Trophoblast cell (in vitro differentiated cells and primary cell): ENCODE measurements at regions not wholly inside any gene's neighbourhood (a gene's known extent, or its start where the extent isn't known, plus 50 kb on each side); places are given as distances from the start of the nearest gene placed in this dataset.

ENCODE experiments used
- DNase-seq, 2 donors: peaks; one replicate each; pipeline ENCODE4 v3.0.0-alpha.2; 2016
- H2AFZ ChIP-seq: 2 replicates; pipeline ENCODE4 v1.6.1; 2013; ENCODE audit warnings: low read length, moderate library complexity, mild to moderate bottlenecking; ENCODE audit not compliant: insufficient read depth, poor library complexity
- H2AK5ac ChIP-seq: 2 replicates; pipeline ENCODE4 v1.6.1; 2013; ENCODE audit warnings: mild to moderate bottlenecking, low read length
- H2BK120ac ChIP-seq: 2 replicates; pipeline ENCODE4 v1.6.1; 2013; ENCODE audit warnings: low read length, mild to moderate bottlenecking, moderate library complexity; ENCODE audit not compliant: insufficient read depth, poor library complexity
- H2BK12ac ChIP-seq: 2 replicates; pipeline ENCODE4 v1.6.1; 2013; ENCODE audit warnings: mild to moderate bottlenecking, low read length, moderate library complexity
- H2BK5ac ChIP-seq: 2 replicates; pipeline ENCODE4 v1.6.1; 2013; ENCODE audit warnings: low read length, low read depth, moderate library complexity, mild to moderate bottlenecking; ENCODE audit not compliant: poor library complexity
- H3K14ac ChIP-seq: 2 replicates; pipeline ENCODE4 v1.6.1; 2013; ENCODE audit warnings: mild to moderate bottlenecking, low read length
- H3K18ac ChIP-seq: 2 replicates; pipeline ENCODE4 v1.6.1; 2013; ENCODE audit warnings: mild to moderate bottlenecking, low read length
- H3K23ac ChIP-seq: 2 replicates; pipeline ENCODE4 v1.6.1; 2013; ENCODE audit warnings: low read length
- H3K27ac ChIP-seq: 2 replicates; pipeline ENCODE4 v1.5.1; 2013; ENCODE audit warnings: low read depth, mild to moderate bottlenecking, inconsistent platforms, low read length, moderate library complexity
- H3K27me3 ChIP-seq: 2 replicates; pipeline ENCODE4 v1.6.1; 2013; ENCODE audit warnings: inconsistent platforms, mild to moderate bottlenecking, low read length, moderate library complexity; ENCODE audit not compliant: insufficient read depth
- H3K36me3 ChIP-seq, 2 experiments: 1 replicate in 1 of 2; 2 replicates in 1 of 2; pipeline ENCODE4 v1.6.1; 2013; ENCODE audit warnings: low read length in 2 of 2, mild to moderate bottlenecking in 2 of 2, moderate library complexity in 1 of 2; ENCODE audit not compliant: insufficient read depth in 2 of 2, control insufficient read depth in 1 of 2
- H3K4ac ChIP-seq: 2 replicates; pipeline ENCODE4 v1.6.1; 2013; ENCODE audit warnings: low read depth, mild to moderate bottlenecking, low read length, moderate library complexity
- H3K4me1 ChIP-seq, 2 experiments: 1 replicate in 1 of 2; 2 replicates in 1 of 2; pipeline ENCODE4 v1.6.1; 2013; ENCODE audit warnings: low read length in 2 of 2, mild to moderate bottlenecking in 2 of 2, moderate library complexity in 1 of 2; ENCODE audit not compliant: insufficient read depth in 2 of 2, control insufficient read depth in 1 of 2
- H3K4me2 ChIP-seq: 2 replicates; pipeline ENCODE4 v1.6.1; 2013; ENCODE audit warnings: inconsistent platforms, mild to moderate bottlenecking, low read length, moderate library complexity
- H3K4me3 ChIP-seq: 2 replicates; pipeline ENCODE4 v1.5.1; 2013; ENCODE audit warnings: mild to moderate bottlenecking, low read depth, low read length, inconsistent platforms
- H3K79me1 ChIP-seq: one replicate; pipeline ENCODE4 v1.6.1; 2013; ENCODE audit warnings: low read length
- H3K79me2 ChIP-seq: 2 replicates; pipeline ENCODE4 v1.6.1; 2013; ENCODE audit warnings: low read length, mild to moderate bottlenecking; ENCODE audit not compliant: control insufficient read depth, insufficient read depth, poor library complexity
- H3K9ac ChIP-seq: 2 replicates; pipeline ENCODE4 v1.6.1; 2013; ENCODE audit warnings: mild to moderate bottlenecking, low read length
- H3K9me3 ChIP-seq: 2 replicates; pipeline ENCODE4 v1.6.1; 2013; ENCODE audit warnings: low read depth, mild to moderate bottlenecking, control low read depth, inconsistent platforms, low read length; ENCODE audit not compliant: insufficient read depth
- H4K12ac ChIP-seq: 2 replicates; pipeline ENCODE4 v1.6.1; 2013; ENCODE audit warnings: low read depth, mild to moderate bottlenecking, low read length, moderate library complexity
- H4K8ac ChIP-seq: 2 replicates; pipeline ENCODE4 v1.6.1; 2013; ENCODE audit warnings: low read depth, mild to moderate bottlenecking, low read length, moderate library complexity
- H4K91ac ChIP-seq: one replicate; pipeline ENCODE4 v1.6.1; 2013; ENCODE audit warnings: low read depth, mild to moderate bottlenecking, low read length, moderate library complexity
- WGBS: extraction: QIAGEN DNeasy Blood & Tissue Kit; methylation state at CpG from one replicate; pipeline ENCODE4 v1.1.7; 2013; ENCODE audit warnings: missing lambda C conversion rate; ENCODE audit not compliant: insufficient read length, insufficient coverage; ENCODE audit errors: extremely low coverage; 5-methylcytosine and 5-hydroxymethylcytosine counted together

DNA sequence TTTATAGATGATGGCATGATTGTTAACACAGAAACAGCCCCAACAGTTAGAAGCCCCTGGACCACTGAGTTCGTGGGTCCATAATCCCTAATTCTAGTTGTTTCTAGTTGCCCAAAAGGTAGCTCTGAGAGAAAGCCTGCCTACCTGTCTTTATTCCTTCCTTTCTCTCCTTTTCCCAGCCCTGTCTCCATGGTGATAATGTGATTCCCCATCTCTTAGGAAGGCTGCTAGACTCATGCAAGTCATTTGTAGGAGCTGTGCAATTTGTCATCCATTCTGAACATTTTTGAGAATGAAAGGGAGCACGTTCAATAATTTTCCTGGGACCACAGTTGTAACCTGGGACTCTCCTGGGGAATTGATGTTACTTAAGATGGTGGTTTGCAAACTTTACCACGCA, 183.4 kb downstream of the EMX2 start:
- H3K79me1 ChIP-seq, result no peaks in the 10 kb centered on the region
- no peak overlapping the region for H3K18ac ChIP-seq
- no peak overlapping the region for H3K27ac ChIP-seq
- no CpG with 5 or more reads among the region's 3 CpGs for WGBS
- H3K4ac ChIP-seq, result no peak overlapping the region
- no peak overlapping the region for H3K4me3 ChIP-seq
- no peak overlapping the region for H3K14ac ChIP-seq
- H3K4me2 ChIP-seq, result no peak overlapping the region
- H3K23ac ChIP-seq, result no peak overlapping the region
- H3K79me2 ChIP-seq, result no peaks in the 10 kb centered on the region
- peaks cover 0 to 5% of the 10 kb centered on the region in 2 experiments for H3K4me1 ChIP-seq
- DNase-seq, result no peak
- no peak overlapping the region for H4K8ac ChIP-seq
- H2AK5ac ChIP-seq, result no peak overlapping the region
- no peak overlapping the region for H2AFZ ChIP-seq
- H2BK5ac ChIP-seq, result no peak overlapping the region
- no peaks in the 10 kb centered on the region for H3K27me3 ChIP-seq
- no peak overlapping the region for H4K12ac ChIP-seq
- no peak overlapping the region for H2BK120ac ChIP-seq
- no peaks in the 10 kb centered on the region for H3K36me3 ChIP-seq
- H3K9me3 ChIP-seq, result no peaks in the 10 kb centered on the region
- no peak overlapping the region for H2BK12ac ChIP-seq
- H4K91ac ChIP-seq, result no peak overlapping the region
- no peak overlapping the region for H3K9ac ChIP-seq

DNA sequence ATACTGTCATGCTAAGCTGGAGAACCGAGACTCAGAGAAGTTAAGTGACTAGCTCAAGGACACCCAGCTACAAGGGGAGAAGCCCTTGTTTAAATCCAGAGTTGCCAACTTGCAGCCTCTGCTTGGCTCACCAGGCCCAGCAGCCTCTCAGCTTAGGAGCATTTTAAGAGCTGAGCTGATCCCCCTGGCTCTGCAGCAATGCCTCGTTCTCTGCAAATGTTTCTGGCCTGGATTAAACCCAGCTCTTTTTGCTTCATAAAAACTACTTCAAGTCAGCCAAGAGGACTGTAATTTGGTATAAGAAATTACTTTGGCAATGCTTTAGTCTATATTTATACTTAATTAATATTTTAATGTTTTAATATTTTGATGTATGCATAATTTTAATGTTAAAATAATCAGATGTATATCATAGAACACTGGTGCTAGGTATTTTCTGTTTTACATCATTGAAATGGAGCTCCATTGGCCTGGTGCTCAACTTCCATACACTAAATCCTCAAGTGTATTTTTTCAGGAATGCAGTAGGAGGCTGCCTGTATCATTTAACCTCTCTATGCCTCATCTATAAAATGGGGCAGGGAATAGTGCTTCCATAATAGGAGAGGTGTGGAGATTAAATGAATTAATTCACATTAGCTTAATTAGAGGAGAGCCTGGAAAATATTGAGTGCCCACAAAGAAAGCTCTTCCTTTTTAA, 184.2 kb downstream of the EMX2 start:
- H4K12ac ChIP-seq, result no peak overlapping the region
- H3K9me3 ChIP-seq, result no peaks in the 10 kb centered on the region
- no CpG with 5 or more reads among the region's 2 CpGs for whole genome bisulfite sequencing
- H4K8ac ChIP-seq, result no peak overlapping the region
- H3K79me2 ChIP-seq, result no peaks in the 10 kb centered on the region
- no peak overlapping the region for H2AK5ac ChIP-seq
- no peaks in the 10 kb centered on the region for H3K27me3 ChIP-seq
- H2BK12ac ChIP-seq, result no peak overlapping the region
- no peak overlapping the region for H3K4me3 ChIP-seq
- H2BK5ac ChIP-seq, result no peak overlapping the region
- H4K91ac ChIP-seq, result no peak overlapping the region
- DNase-seq, result no peak
- H3K27ac ChIP-seq, result no peak overlapping the region
- no peak overlapping the region for H3K18ac ChIP-seq
- H3K4ac ChIP-seq, result no peak overlapping the region
- no peak overlapping the region for H3K9ac ChIP-seq
- no peak overlapping the region for H3K23ac ChIP-seq
- no peak overlapping the region for H2BK120ac ChIP-seq
- no peaks in the 10 kb centered on the region for H3K79me1 ChIP-seq
- no peak overlapping the region for H3K14ac ChIP-seq
- no peak overlapping the region for H2AFZ ChIP-seq
- H3K4me1 ChIP-seq, result no peaks in the 10 kb centered on the region
- H3K4me2 ChIP-seq, result no peak overlapping the region
- H3K36me3 ChIP-seq, result no peaks in the 10 kb centered on the region

DNA sequence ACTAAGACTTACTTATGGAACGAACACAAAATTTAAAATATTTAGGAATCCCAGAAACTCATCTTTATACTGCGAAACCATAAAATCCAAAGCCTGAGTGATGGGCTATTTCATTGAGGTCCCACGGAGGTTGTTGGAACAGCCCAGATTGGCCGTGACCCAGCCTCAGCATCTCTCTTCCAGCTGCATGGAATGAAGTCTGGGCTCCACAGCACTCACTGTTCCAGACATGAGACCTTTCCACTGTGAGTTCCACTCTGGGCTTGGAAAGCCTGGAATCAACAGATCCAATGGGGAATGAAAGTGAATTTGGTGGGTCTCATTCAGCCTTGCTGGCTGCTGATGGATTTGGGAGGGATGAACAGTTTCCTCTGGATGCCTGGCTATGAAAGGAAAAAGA, 184.9 kb downstream of the EMX2 start:
- Histone ChIP-seq H3K4me1 (no peaks in the 10 kb centered on the region), H3K9ac (no peak overlapping the region), H3K4me2 (no peak overlapping the region), H2BK120ac (no peak overlapping the region), H2BK12ac (no peak overlapping the region), H3K27ac (no peak overlapping the region), H3K9me3 (no peaks in the 10 kb centered on the region), H3K4me3 (no peak overlapping the region), H3K79me2 (no peaks in the 10 kb centered on the region), H3K14ac (no peak overlapping the region), H4K8ac (no peak overlapping the region), H4K12ac (no peak overlapping the region), H2AFZ (no peak overlapping the region), H2AK5ac (no peak overlapping the region), H3K4ac (no peak overlapping the region), H4K91ac (no peak overlapping the region), H3K18ac (no peak overlapping the region), H3K27me3 (no peaks in the 10 kb centered on the region), H3K23ac (no peak overlapping the region), H2BK5ac (no peak overlapping the region), H3K79me1 (no peaks in the 10 kb centered on the region), H3K36me3 (no peaks in the 10 kb centered on the region)
- no CpG with 5 or more reads among the region's 4 CpGs for WGBS
- no peak for DNase-seq

DNA sequence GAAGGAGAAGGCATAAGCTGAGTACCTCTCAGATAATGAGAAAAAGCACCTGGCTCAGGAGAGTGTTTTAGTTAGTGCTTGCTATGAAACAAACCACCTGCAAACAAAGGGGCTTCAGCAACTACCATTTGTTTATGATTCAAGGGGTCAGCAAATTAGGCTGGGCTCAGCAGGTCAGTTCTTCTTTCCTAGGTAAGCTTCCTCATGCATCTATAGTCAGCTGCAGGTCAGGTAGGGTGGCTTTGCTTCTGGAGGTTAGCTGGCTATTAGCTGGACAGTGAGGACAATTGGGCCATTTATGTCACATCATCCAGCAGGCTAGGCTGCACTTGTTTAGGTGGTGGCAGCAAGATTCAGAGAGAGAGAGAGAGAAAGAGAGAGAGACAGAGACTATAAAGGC, 185.5 kb downstream of the EMX2 start:
- Histone ChIP-seq H2BK5ac (no peak overlapping the region), H3K79me1 (no peaks in the 10 kb centered on the region), H4K8ac (no peak overlapping the region), H3K79me2 (no peaks in the 10 kb centered on the region), H3K9me3 (no peaks in the 10 kb centered on the region), H3K4me2 (no peak overlapping the region), H3K27ac (no peak overlapping the region), H3K36me3 (no peaks in the 10 kb centered on the region), H2AK5ac (no peak overlapping the region), H3K4me3 (no peak overlapping the region), H2BK12ac (no peak overlapping the region), H4K12ac (no peak overlapping the region), H3K18ac (no peak overlapping the region), H3K4ac (no peak overlapping the region), H3K23ac (no peak overlapping the region), H4K91ac (no peak overlapping the region), H3K9ac (no peak overlapping the region), H2BK120ac (no peak overlapping the region), H3K14ac (no peak overlapping the region), H3K27me3 (no peaks in the 10 kb centered on the region), H2AFZ (no peak overlapping the region), H3K4me1 (no peaks in the 10 kb centered on the region)
- DNase-seq, result no peak
